ENCODE measurements at regions not wholly inside any gene's neighbourhood (a gene's known extent, or its start where the extent isn't known, plus 50 kb on each side); places are given as distances from the start of the nearest gene placed in this dataset.

DNA sequence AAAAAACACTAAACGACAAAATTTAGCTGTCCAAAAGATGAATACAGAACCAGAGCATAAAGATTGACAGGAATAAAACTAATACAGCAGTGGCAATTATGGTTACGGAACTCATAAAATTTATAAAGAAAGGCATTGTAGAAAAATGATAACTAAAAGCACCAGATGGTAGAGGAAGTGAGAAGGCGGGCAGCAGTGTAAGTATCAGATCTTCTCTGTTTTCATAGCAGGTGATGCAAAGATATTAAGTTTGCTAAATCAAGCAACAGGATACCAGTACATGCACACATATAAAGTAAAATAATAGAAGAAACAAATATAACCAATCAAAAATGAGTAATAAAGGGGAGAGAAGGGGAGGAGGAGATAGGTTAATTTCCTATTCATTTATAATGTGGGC lies 103.9 kb upstream of the MEX3C start:
- no peaks in the 10 kb centered on the region for H3K36me3 Mint-ChIP-seq
- POLR2A ChIA-PET, result no interaction called here
- TF ChIP-seq GRHL2 (CRISPR knock-in tag; IDR thresholded peaks at IDR 0.05; ENCODE audit: insufficient replicate concordance, severe bottlenecking) (no peak), IRF2 (CRISPR knock-in tag; IDR thresholded peaks at IDR 0.05; ENCODE audit: borderline replicate concordance, low read depth) (no peak), NFYB (CRISPR knock-in tag; conservative IDR thresholded peaks at IDR 0.05; ENCODE audit: low read depth) (no peak), JAZF1 (CRISPR knock-in tag; IDR thresholded peaks at IDR 0.05) (no peak), RELA (CRISPR knock-in tag; IDR thresholded peaks at IDR 0.05; ENCODE audit: borderline replicate concordance) (no peak), GTF2I (CRISPR knock-in tag; conservative IDR thresholded peaks at IDR 0.05) (no peak), HMGA2 (CRISPR knock-in tag; IDR thresholded peaks at IDR 0.05) (no peak), TP53 (CRISPR knock-in tag; IDR thresholded peaks at IDR 0.05) (no peak), TEAD4 (CRISPR knock-in tag; IDR thresholded peaks at IDR 0.05) (no peak), NFATC4 (CRISPR knock-in tag; IDR thresholded peaks at IDR 0.05) (no peak)
- TF ChIP-seq, protein P1, sequence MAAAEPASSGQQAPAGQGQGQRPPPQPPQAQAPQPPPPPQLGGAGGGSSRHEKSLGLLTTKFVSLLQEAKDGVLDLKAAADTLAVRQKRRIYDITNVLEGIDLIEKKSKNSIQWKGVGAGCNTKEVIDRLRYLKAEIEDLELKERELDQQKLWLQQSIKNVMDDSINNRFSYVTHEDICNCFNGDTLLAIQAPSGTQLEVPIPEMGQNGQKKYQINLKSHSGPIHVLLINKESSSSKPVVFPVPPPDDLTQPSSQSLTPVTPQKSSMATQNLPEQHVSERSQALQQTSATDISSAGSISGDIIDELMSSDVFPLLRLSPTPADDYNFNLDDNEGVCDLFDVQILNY (CRISPR knock-in tag; IDR thresholded peaks at IDR 0.05), result no peak
- TF ChIP-seq, protein P2, sequence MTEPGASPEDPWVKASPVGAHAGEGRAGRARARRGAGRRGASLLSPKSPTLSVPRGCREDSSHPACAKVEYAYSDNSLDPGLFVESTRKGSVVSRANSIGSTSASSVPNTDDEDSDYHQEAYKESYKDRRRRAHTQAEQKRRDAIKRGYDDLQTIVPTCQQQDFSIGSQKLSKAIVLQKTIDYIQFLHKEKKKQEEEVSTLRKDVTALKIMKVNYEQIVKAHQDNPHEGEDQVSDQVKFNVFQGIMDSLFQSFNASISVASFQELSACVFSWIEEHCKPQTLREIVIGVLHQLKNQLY (CRISPR knock-in tag; IDR thresholded peaks at IDR 0.05), result no peak
- TF ChIP-seq, protein P3, sequence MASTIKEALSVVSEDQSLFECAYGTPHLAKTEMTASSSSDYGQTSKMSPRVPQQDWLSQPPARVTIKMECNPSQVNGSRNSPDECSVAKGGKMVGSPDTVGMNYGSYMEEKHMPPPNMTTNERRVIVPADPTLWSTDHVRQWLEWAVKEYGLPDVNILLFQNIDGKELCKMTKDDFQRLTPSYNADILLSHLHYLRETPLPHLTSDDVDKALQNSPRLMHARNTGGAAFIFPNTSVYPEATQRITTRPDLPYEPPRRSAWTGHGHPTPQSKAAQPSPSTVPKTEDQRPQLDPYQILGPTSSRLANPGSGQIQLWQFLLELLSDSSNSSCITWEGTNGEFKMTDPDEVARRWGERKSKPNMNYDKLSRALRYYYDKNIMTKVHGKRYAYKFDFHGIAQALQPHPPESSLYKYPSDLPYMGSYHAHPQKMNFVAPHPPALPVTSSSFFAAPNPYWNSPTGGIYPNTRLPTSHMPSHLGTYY (CRISPR knock-in tag; IDR thresholded peaks at IDR 0.05), result no peak
- no peak overlapping the region for H3K4me3 Mint-ChIP-seq
- peaks cover 18% of the 10 kb centered on the region for H3K9me3 Mint-ChIP-seq
- H3K4me1 Mint-ChIP-seq, result 0 out of 2 replicates have a peak, but pooled peaks cover 4% of the 10 kb centered on the region
- CTCF ChIA-PET, result no interaction called here
- ATAC-seq (no peak), DNase-seq (ENCODE audit: low spot score) (no peak)
- no peak overlapping the region for H3K27ac Mint-ChIP-seq
- no peaks in the 10 kb centered on the region for H3K27me3 Mint-ChIP-seq (ENCODE audit: low read depth)

DNA sequence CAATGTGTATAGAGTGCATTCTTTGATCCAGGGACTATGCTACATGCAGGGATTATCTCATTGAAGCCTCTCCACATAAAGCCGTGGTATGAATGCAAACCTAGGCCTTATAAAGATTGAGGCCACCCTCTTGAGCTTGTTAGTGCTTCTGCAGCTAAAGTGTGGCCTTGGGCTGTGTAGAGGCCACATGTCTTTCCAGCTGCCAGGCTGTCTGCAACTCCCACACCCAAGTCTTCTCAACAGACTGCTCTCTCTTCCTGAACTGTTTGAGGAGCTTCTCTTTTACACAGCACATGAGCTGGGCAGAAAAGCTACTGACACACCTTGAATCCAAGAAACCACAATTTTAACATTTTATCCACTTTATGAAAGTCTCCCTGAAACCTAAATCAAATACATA lies 119.2 kb upstream of the MEX3C start:
- H3K36me3 Mint-ChIP-seq, result peaks cover 17% of the 10 kb centered on the region
- no peak overlapping the region for H3K27ac Mint-ChIP-seq
- ChIA-PET POLR2A (no interaction called here), CTCF (no interaction called here)
- TF ChIP-seq ZNF232 (CRISPR knock-in tag; IDR thresholded peaks at IDR 0.05), result no peak
- TF ChIP-seq MYBL2 (CRISPR knock-in tag; IDR thresholded peaks at IDR 0.05), result no peak
- TF ChIP-seq SOX15 (CRISPR knock-in tag; IDR thresholded peaks at IDR 0.05), result no peak
- ATAC-seq, result no peak
- peaks cover 23% of the 10 kb centered on the region for H3K4me1 Mint-ChIP-seq
- H3K9me3 Mint-ChIP-seq, result peaks cover 26% of the 10 kb centered on the region
- DNase-seq (ENCODE audit: low spot score), result no peak
- no peaks in the 10 kb centered on the region for H3K27me3 Mint-ChIP-seq (ENCODE audit: low read depth)
- no peak overlapping the region for H3K4me3 Mint-ChIP-seq

DNA sequence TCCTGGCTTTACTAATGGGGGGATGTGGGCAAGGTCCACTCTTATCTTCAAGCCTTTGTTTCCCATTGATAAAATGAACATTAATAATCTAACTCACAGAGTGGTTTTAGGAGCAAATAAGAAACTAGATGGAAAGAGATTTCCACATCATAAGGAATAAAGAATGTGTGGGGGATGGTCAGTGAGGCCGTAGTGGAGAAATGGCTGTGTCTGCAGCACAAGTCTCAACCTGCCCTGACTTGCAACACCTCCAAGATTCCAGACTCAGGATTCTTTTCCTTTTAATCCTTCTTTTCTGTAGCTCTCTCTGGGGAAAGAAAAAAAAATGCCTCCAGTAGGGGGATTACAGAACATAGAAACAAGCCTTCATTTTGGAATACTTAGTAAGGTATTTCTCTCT lies 124.2 kb upstream of the MEX3C start:
- Mint-ChIP-seq H3K4me1 (peaks cover 14% of the 10 kb centered on the region), H3K9me3 (peaks cover 17% of the 10 kb centered on the region), H3K36me3 (peaks cover 10% of the 10 kb centered on the region), H3K4me3 (no peak overlapping the region), H3K27ac (no peak overlapping the region; the same call in 1 of the 2 replicates), H3K27me3 (ENCODE audit: low read depth) (no peaks in the 10 kb centered on the region)
- ChIA-PET CTCF (interaction anchor here (0.5 kb wide), 1 partner anchor 317 kb away, joined by 3 read pairs; no protein-coding TSS in a partner anchor), POLR2A (no interaction called here)
- DNase-seq (ENCODE audit: low spot score) (no peak), ATAC-seq (no peak; the same call in none of the 2 replicates)
- TF ChIP-seq GRHL2 (CRISPR knock-in tag; IDR thresholded peaks at IDR 0.05; ENCODE audit: insufficient replicate concordance, severe bottlenecking) (no peak), ELF4 (CRISPR knock-in tag; IDR thresholded peaks at IDR 0.05; ENCODE audit: low read depth) (no peak), IRF2 (CRISPR knock-in tag; IDR thresholded peaks at IDR 0.05; ENCODE audit: borderline replicate concordance, low read depth) (no peak), TCF7 (CRISPR knock-in tag; IDR thresholded peaks at IDR 0.05; ENCODE audit: low read depth) (no peak), ZNF138 (CRISPR knock-in tag; conservative IDR thresholded peaks at IDR 0.05) (no peak), KAT7 (CRISPR knock-in tag; IDR thresholded peaks at IDR 0.05; ENCODE audit: borderline replicate concordance) (no peak), ZNF317 (CRISPR knock-in tag; IDR thresholded peaks at IDR 0.05; ENCODE audit: borderline replicate concordance, low read depth) (no peak)
- TF ChIP-seq, protein P4, sequence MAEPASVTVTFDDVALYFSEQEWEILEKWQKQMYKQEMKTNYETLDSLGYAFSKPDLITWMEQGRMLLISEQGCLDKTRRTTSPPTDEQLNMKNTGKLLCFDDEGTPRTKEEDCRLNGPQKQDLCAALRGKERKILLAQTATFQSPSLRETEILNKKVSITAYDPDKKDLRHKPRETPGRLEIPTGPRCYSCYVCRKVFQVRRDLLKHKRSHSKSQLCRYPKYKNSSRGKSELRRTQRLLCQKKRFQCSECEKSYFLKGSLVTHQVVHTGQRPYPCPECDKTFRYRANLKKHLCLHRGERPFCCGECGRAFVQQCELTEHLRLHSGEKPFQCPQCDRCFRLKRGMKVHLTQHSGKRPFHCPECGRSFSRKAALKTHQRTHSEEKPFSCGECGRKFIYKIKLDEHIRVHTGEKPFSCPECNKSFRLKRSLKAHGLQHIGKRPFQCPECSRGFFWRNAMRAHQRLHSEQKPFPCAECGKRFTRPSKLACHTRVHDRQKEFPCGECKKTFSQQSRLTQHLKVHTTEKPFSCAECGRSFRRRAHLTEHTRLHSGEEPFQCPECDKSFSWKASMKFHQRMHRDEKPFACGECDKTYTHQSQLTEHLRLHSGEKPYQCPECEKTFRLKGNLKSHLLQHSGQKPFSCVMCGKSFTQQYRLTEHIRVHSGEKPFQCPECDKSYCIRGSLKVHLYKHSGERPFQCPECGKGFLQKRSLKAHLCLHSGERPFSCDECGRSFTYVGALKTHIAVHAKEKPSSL (CRISPR knock-in tag; conservative IDR thresholded peaks at IDR 0.05), result no peak
